ENCODE measurements at regions not wholly inside any gene's neighbourhood (a gene's known extent, or its start where the extent isn't known, plus 50 kb on each side); places are given as distances from the start of the nearest gene placed in this dataset.

- TF ChIP-seq, protein P1, sequence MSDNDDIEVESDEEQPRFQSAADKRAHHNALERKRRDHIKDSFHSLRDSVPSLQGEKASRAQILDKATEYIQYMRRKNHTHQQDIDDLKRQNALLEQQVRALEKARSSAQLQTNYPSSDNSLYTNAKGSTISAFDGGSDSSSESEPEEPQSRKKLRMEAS (IDR thresholded peaks at IDR 0.05): no peak
- TF ChIP-seq CREB1 (IDR thresholded peaks at IDR 0.05; ENCODE audit: low read depth) (no peak), TEAD4 (IDR thresholded peaks at IDR 0.05) (no peak), TCF12 (IDR thresholded peaks at IDR 0.05; ENCODE audit: low read depth) (no peak), YY1 (IDR thresholded peaks at IDR 0.05; ENCODE audit: low read depth) (no peak), RAD21 (IDR thresholded peaks at IDR 0.05; ENCODE audit: low read depth) (no peak), REST (IDR thresholded peaks at IDR 0.05; ENCODE audit: low read depth) (no peak), EP300 (IDR thresholded peaks at IDR 0.05; ENCODE audit: borderline replicate concordance) (no peak), CEBPB (IDR thresholded peaks at IDR 0.05) (no peak), NFIC (IDR thresholded peaks at IDR 0.05) (no peak), TAF1 (IDR thresholded peaks at IDR 0.05; ENCODE audit: low read depth) (no peak), FOXM1 (IDR thresholded peaks at IDR 0.05; ENCODE audit: borderline replicate concordance, low read depth) (no peak)
- TF ChIP-seq, protein P2, sequence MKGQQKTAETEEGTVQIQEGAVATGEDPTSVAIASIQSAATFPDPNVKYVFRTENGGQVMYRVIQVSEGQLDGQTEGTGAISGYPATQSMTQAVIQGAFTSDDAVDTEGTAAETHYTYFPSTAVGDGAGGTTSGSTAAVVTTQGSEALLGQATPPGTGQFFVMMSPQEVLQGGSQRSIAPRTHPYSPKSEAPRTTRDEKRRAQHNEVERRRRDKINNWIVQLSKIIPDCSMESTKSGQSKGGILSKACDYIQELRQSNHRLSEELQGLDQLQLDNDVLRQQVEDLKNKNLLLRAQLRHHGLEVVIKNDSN (IDR thresholded peaks at IDR 0.05): no peak
Measured at GRCh38 chr14:56733396-56733795, 76.9 kb downstream of the OTX2 start.
